CD8-positive, alpha-beta memory T cell (primary cell): ENCODE measurements at regions not wholly inside any gene's neighbourhood (a gene's known extent, or its start where the extent isn't known, plus 50 kb on each side); places are given as distances from the start of the nearest gene placed in this dataset.

ENCODE experiments used
- CTCF ChIA-PET: fragments of 350-600 bp; sonication (Branson Sonifier 250); formaldehyde crosslinking; loops from one replicate; lab custom pipeline; 2021; ENCODE audit warnings: antibody characterized with exemption; lab: Charles Lee
- POLR2A ChIA-PET: fragments of 350-600 bp; sonication (Branson Sonifier 250); formaldehyde crosslinking; loops from one replicate; lab custom pipeline; 2021; ENCODE audit warnings: antibody characterized with exemption; lab: Charles Lee
- DNase-seq, 5 donors: peaks; one replicate each; pipeline versions ENCODE4 v3.0.0 to v3.0.0-alpha.2; 2020 to 2022; ENCODE audit warnings: mixed read lengths in 1 of 5
- H3K27ac ChIP-seq: one replicate; pipeline ENCODE4 v1.7.0; 2013; ENCODE audit warnings: low read depth, mild to moderate bottlenecking, low read length, moderate library complexity
- H3K27me3 ChIP-seq: 2 replicates; pipeline ENCODE4 v1.7.0; 2013; ENCODE audit warnings: low read length, mild to moderate bottlenecking; ENCODE audit not compliant: insufficient read depth, poor library complexity, severe bottlenecking
- H3K36me3 ChIP-seq: 2 replicates; pipeline ENCODE4 v1.7.0; 2013; ENCODE audit warnings: mild to moderate bottlenecking, low read length, moderate library complexity; ENCODE audit not compliant: insufficient read depth
- H3K4me1 ChIP-seq: 2 replicates; pipeline ENCODE4 v1.7.0; 2013; ENCODE audit warnings: mild to moderate bottlenecking, low read length, moderate library complexity; ENCODE audit not compliant: insufficient read depth
- H3K4me3 ChIP-seq: 2 replicates; pipeline ENCODE4 v1.7.0; 2013; ENCODE audit warnings: mild to moderate bottlenecking, low read length
- H3K9me3 ChIP-seq: 2 replicates; pipeline ENCODE4 v1.7.0; 2013; ENCODE audit warnings: mild to moderate bottlenecking, low read length
- H3K27ac Mint-ChIP-seq, 8 donors: one replicate each; pipeline ENCODE4 v1.8.0; 2020 to 2021; ENCODE audit warnings: mixed read lengths in 8 of 8, mild to moderate bottlenecking in 6 of 8, inconsistent platforms in 3 of 8, moderate library complexity in 3 of 8
- H3K27me3 Mint-ChIP-seq, 2 donors: one replicate each; pipeline ENCODE4 v1.8.0; 2020 to 2021; ENCODE audit warnings: mixed read lengths in 2 of 2, mild to moderate bottlenecking in 1 of 2, moderate library complexity in 1 of 2
- H3K36me3 Mint-ChIP-seq, 3 donors: one replicate each; pipeline ENCODE4 v1.8.0; 2020 to 2021; ENCODE audit warnings: mixed read lengths in 3 of 3, inconsistent platforms in 1 of 3, mild to moderate bottlenecking in 1 of 3
- H3K4me1 Mint-ChIP-seq, 3 donors: one replicate each; pipeline ENCODE4 v1.8.0; 2020 to 2021; ENCODE audit warnings: mixed read lengths in 3 of 3, inconsistent platforms in 1 of 3, mild to moderate bottlenecking in 1 of 3
- H3K4me3 Mint-ChIP-seq, 7 donors: one replicate each; pipeline ENCODE4 v1.8.0; 2020 to 2021; ENCODE audit warnings: mixed read lengths in 7 of 7, mild to moderate bottlenecking in 6 of 7, moderate library complexity in 4 of 7, inconsistent platforms in 2 of 7
- H3K9me3 Mint-ChIP-seq, 5 donors: one replicate each; pipeline ENCODE4 v1.8.0; 2020 to 2022; ENCODE audit warnings: mixed read lengths in 5 of 5, mild to moderate bottlenecking in 3 of 5, moderate library complexity in 2 of 5, inconsistent platforms in 1 of 5

DNA sequence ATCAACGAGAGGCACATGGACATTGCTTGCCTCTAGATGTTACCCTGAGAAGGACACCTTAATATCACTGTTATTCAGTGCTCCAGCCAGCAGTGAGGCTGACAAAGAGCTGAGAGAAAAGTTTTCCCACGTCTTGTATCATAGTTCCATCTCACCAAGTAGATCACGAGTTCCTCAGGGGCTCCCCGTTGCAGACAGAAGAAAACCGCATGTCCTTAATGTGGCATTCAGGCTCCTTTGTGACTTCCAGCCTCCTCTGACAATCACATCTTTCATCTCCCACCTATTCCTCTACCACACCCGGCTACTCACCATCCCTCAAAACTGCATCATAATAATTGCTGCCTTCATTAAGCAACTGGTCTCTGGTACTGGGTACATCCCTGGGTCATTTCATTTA lies 75.3 kb downstream of the DMRTA2 start:
- H3K4me3 Mint-ChIP-seq: no peak overlapping the region

DNA sequence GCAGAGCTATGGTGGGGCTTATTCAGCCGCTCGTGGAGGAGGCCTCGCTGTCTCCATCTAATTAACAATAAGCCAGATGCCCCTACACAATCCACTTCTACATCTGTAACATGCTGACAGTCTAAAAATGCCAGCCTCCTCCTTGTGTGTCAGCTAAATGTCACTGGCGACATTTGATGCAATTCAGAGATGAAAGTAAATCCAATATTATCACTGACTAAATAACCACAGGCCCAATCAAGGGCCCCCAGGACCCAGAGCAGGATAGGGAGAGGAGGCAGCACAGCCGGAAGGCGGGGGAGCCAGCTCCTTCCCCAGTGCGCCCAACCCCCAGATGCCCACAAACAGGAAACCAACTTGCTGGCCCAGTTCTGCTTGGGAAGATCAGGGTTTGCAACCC lies 76.6 kb downstream of the DMRTA2 start:
- Mint-ChIP-seq H3K27me3 (peaks cover 20 to 33% of the 10 kb centered on the region in 2 donors), H3K4me3 (no peak overlapping the region), H3K27ac (no peak overlapping the region), H3K9me3 (peaks cover 0 to 3% (median 0%) of the 10 kb centered on the region in 5 donors), H3K36me3 (no peaks in the 10 kb centered on the region), H3K4me1 (peaks cover 0 to 2% (median 0%) of the 10 kb centered on the region in 3 donors)
- ChIA-PET CTCF (interaction anchor here (1.2 kb wide), 1 partner anchor 14 kb away, joined by 3 read pairs; no protein-coding TSS in a partner anchor), POLR2A (no interaction called here)
- Histone ChIP-seq H3K36me3 (no peaks in the 10 kb centered on the region), H3K27ac (no peak overlapping the region), H3K27me3 (peaks cover 7% of the 10 kb centered on the region), H3K4me1 (no peaks in the 10 kb centered on the region), H3K4me3 (no peak overlapping the region), H3K9me3 (no peaks in the 10 kb centered on the region)
- no peak for DNase-seq

More for the DNA sequence above, 75.3 kb downstream of the DMRTA2 start:
- H3K9me3 Mint-ChIP-seq: peaks cover 0 to 3% (median 0%) of the 10 kb centered on the region in 5 donors
- H3K4me3 ChIP-seq: no peak overlapping the region
- POLR2A ChIA-PET: no interaction called here
- H3K4me1 Mint-ChIP-seq: peaks cover 0 to 2% (median 0%) of the 10 kb centered on the region in 3 donors
- H3K27ac Mint-ChIP-seq: no peak overlapping the region
- CTCF ChIA-PET: interaction anchor here (0.6 to 0.9 kb wide), 2 partner anchors 1024 to 1670 kb away, joined by 3 to 4 read pairs; no protein-coding TSS in a partner anchor
- no peaks in the 10 kb centered on the region for H3K9me3 ChIP-seq
- H3K27me3 ChIP-seq: peaks cover 7% of the 10 kb centered on the region
- H3K27ac ChIP-seq: no peak overlapping the region
- no peaks in the 10 kb centered on the region for H3K4me1 ChIP-seq
- H3K27me3 Mint-ChIP-seq: peaks cover 16 to 27% of the 10 kb centered on the region in 2 donors
- no peaks in the 10 kb centered on the region for H3K36me3 ChIP-seq
- no peak for DNase-seq
- H3K36me3 Mint-ChIP-seq: no peaks in the 10 kb centered on the region

GRCh38 chr1:50343323-50343722 lies 79.9 kb downstream of the DMRTA2 start:
- no peak overlapping the region for H3K27ac ChIP-seq
- no peak for DNase-seq
- H3K4me1 ChIP-seq: no peaks in the 10 kb centered on the region
- no peaks in the 10 kb centered on the region for H3K36me3 ChIP-seq
- POLR2A ChIA-PET: no interaction called here
- peaks cover 0 to 2% (median 0%) of the 10 kb centered on the region in 3 donors for H3K4me1 Mint-ChIP-seq
- H3K9me3 Mint-ChIP-seq: peaks cover 0 to 3% (median 0%) of the 10 kb centered on the region in 5 donors
- H3K27me3 Mint-ChIP-seq: peaks cover 20 to 28% of the 10 kb centered on the region in 2 donors
- H3K27me3 ChIP-seq: no peaks in the 10 kb centered on the region
- CTCF ChIA-PET: interaction anchor here (1.4 kb wide), 1 partner anchor 9 kb away, joined by 4 read pairs; no protein-coding TSS in a partner anchor
- H3K27ac Mint-ChIP-seq: no peak overlapping the region
- H3K4me3 ChIP-seq: no peak overlapping the region
- H3K36me3 Mint-ChIP-seq: no peaks in the 10 kb centered on the region
- peak overlapping the region in 1 of 7 donors; percentile 23 for H3K4me3 Mint-ChIP-seq
- H3K9me3 ChIP-seq: no peaks in the 10 kb centered on the region

DNA sequence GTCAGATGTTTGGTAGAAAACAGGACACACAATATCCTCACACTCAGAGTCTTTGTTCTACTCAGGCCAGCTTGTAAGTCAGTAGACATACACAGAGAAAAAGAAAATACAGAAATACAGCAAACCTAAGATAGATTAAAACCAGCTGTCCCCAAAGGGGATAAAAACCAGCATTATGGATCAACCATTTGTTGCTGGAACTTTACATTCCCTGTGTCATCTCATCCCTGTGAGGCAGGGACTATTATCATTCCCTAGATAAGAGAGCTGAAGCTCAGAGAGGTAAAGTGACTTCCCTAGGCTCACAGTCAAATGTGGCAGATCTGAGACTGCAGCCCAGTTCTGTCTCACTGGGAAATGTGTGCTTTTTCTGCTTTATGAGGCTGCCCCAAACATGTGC lies 80.7 kb downstream of the DMRTA2 start:
- no peaks in the 10 kb centered on the region for H3K36me3 ChIP-seq
- Mint-ChIP-seq H3K27me3 (peaks cover 19 to 35% of the 10 kb centered on the region in 2 donors), H3K36me3 (no peaks in the 10 kb centered on the region), H3K4me3 (no peak overlapping the region), H3K9me3 (peaks cover 0 to 3% (median 0%) of the 10 kb centered on the region in 5 donors), H3K27ac (no peak overlapping the region), H3K4me1 (no peaks in the 10 kb centered on the region)
- POLR2A ChIA-PET: no interaction called here
- H3K9me3 ChIP-seq: no peaks in the 10 kb centered on the region
- H3K27ac ChIP-seq: no peak overlapping the region
- no peak for DNase-seq
- no peaks in the 10 kb centered on the region for H3K4me1 ChIP-seq
- no peaks in the 10 kb centered on the region for H3K27me3 ChIP-seq
- no peak overlapping the region for H3K4me3 ChIP-seq
- CTCF ChIA-PET: interaction anchor here (1.5 kb wide), 1 partner anchor 10 kb away, joined by 5 read pairs; no protein-coding TSS in a partner anchor

- ChIA-PET POLR2A (no interaction called here), CTCF (no interaction called here)
- Histone ChIP-seq H3K27ac (no peak overlapping the region), H3K9me3 (no peaks in the 10 kb centered on the region), H3K27me3 (peaks cover 9% of the 10 kb centered on the region), H3K36me3 (no peaks in the 10 kb centered on the region), H3K4me3 (no peak overlapping the region), H3K4me1 (no peaks in the 10 kb centered on the region)
- H3K9me3 Mint-ChIP-seq: no peaks in the 10 kb centered on the region
- DNase-seq: no peak
- H3K27ac Mint-ChIP-seq: no peak overlapping the region
- H3K36me3 Mint-ChIP-seq: no peaks in the 10 kb centered on the region
- peaks cover 25 to 71% of the 10 kb centered on the region in 2 donors for H3K27me3 Mint-ChIP-seq
- peaks cover 8 to 10% (median 9%) of the 10 kb centered on the region in 3 donors for H3K4me1 Mint-ChIP-seq
- H3K4me3 Mint-ChIP-seq: no peak overlapping the region
These were observed 88.2 kb downstream of the DMRTA2 start for GRCh38 chr1:50335036-50335435.

DNA sequence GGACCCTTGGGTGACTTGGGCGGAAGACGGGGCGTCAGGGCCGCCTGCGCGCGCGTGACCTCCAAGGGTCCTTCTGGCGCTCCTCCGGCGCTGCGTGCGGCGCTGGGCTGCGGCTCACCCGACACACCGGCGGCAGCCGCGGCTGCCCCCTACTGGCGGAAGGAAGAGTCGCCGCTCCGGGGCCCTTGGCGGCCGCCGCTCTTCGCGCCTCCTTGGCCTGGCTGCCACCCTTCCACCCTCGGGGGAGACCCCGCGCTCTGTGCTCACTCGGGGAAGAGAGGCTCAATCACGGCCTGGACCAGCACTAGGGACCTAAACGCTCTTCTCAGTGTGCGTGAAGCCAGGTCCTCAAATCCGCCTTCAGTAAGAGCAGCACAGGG lies 89.7 kb downstream of the DMRTA2 start:
- no peak overlapping the region for H3K27ac Mint-ChIP-seq
- H3K4me3 Mint-ChIP-seq: peak overlapping the region in 5 of 7 donors; percentile 42 to 85 (median 65)
- H3K4me1 Mint-ChIP-seq: peaks cover 8 to 10% (median 9%) of the 10 kb centered on the region in 3 donors
- peak overlapping the region; percentile 46 for H3K4me3 ChIP-seq
- peaks cover 26 to 75% of the 10 kb centered on the region in 2 donors for H3K27me3 Mint-ChIP-seq
- peak overlapping the region; percentile 20 for H3K27ac ChIP-seq
- no peaks in the 10 kb centered on the region for H3K36me3 ChIP-seq
- H3K9me3 Mint-ChIP-seq: no peaks in the 10 kb centered on the region
- ChIA-PET CTCF (no interaction called here), POLR2A (no interaction called here)
- H3K4me1 ChIP-seq: no peaks in the 10 kb centered on the region
- H3K9me3 ChIP-seq: no peaks in the 10 kb centered on the region
- DNase-seq: peak in 4 of 5 donors; percentile 16 to 50 (median 28)
- peaks cover 9% of the 10 kb centered on the region for H3K27me3 ChIP-seq
- H3K36me3 Mint-ChIP-seq: no peaks in the 10 kb centered on the region

GRCh38 chr1:50332941-50333594 lies 90.2 kb downstream of the DMRTA2 start:
- H3K36me3 Mint-ChIP-seq: no peaks in the 10 kb centered on the region
- Histone ChIP-seq H3K4me1 (no peaks in the 10 kb centered on the region), H3K36me3 (no peaks in the 10 kb centered on the region), H3K4me3 (peak overlapping the region; percentile 46), H3K9me3 (no peaks in the 10 kb centered on the region), H3K27me3 (peaks cover 9% of the 10 kb centered on the region), H3K27ac (peak overlapping the region; percentile 20)
- no peaks in the 10 kb centered on the region for H3K9me3 Mint-ChIP-seq
- ChIA-PET CTCF (interaction anchor here (1.2 kb wide), 1 partner anchor 14 kb away, joined by 3 read pairs; no protein-coding TSS in a partner anchor), POLR2A (no interaction called here)
- H3K4me3 Mint-ChIP-seq: peak overlapping the region in 6 of 7 donors; percentile 59 to 88 (median 77)
- H3K4me1 Mint-ChIP-seq: peaks cover 8 to 10% (median 9%) of the 10 kb centered on the region in 3 donors
- peak in 4 of 5 donors; percentile 12 to 40 (median 20) for DNase-seq
- H3K27ac Mint-ChIP-seq: peak overlapping the region in 1 of 8 donors; percentile 54
- peaks cover 28 to 77% of the 10 kb centered on the region in 2 donors for H3K27me3 Mint-ChIP-seq

GRCh38 chr1:50329332-50329932 lies 93.8 kb downstream of the DMRTA2 start:
- no peak overlapping the region for H3K4me3 Mint-ChIP-seq
- H3K4me3 ChIP-seq: no peak overlapping the region
- H3K27me3 Mint-ChIP-seq: peaks cover 24 to 55% of the 10 kb centered on the region in 2 donors
- H3K27ac ChIP-seq: no peak overlapping the region
- H3K9me3 ChIP-seq: no peaks in the 10 kb centered on the region
- no peaks in the 10 kb centered on the region for H3K36me3 ChIP-seq
- no peaks in the 10 kb centered on the region for H3K36me3 Mint-ChIP-seq
- H3K27me3 ChIP-seq: peaks cover 7% of the 10 kb centered on the region
- no peaks in the 10 kb centered on the region for H3K9me3 Mint-ChIP-seq
- H3K4me1 Mint-ChIP-seq: peaks cover 8 to 10% (median 9%) of the 10 kb centered on the region in 3 donors
- POLR2A ChIA-PET: no interaction called here
- no peak for DNase-seq
- no peak overlapping the region for H3K27ac Mint-ChIP-seq
- no peaks in the 10 kb centered on the region for H3K4me1 ChIP-seq
- CTCF ChIA-PET: no interaction called here
